GF-D8 (cell line): ENCODE measurements at regions not wholly inside any gene's neighbourhood (a gene's known extent, or its start where the extent isn't known, plus 50 kb on each side); places are given as distances from the start of the nearest gene placed in this dataset.

Experiments
- DNase-seq: peaks from one replicate; lab custom pipeline; 2025; lab: John Stamatoyannopoulos, UW

DNA sequence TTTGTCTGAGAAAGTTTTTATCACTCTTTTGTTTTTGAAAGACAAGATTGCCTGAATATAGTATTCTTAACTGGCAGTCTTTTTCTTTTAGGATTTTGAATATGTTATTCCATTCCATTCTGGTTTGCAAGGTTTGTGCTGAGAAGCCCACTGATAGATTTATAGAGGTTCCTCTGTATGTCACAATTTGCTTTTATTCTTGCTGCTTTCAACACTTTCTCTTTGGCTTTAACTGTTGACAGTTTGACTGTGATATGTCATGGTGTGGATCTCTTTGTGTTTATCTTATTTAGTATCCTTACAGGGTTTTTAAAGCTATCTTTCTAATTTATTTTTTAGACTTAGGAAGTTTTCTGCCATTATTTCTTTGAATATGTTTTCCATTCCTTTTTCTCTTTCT, 331.2 kb upstream of the ATP11B start:
- DNase-seq: no peak

DNA sequence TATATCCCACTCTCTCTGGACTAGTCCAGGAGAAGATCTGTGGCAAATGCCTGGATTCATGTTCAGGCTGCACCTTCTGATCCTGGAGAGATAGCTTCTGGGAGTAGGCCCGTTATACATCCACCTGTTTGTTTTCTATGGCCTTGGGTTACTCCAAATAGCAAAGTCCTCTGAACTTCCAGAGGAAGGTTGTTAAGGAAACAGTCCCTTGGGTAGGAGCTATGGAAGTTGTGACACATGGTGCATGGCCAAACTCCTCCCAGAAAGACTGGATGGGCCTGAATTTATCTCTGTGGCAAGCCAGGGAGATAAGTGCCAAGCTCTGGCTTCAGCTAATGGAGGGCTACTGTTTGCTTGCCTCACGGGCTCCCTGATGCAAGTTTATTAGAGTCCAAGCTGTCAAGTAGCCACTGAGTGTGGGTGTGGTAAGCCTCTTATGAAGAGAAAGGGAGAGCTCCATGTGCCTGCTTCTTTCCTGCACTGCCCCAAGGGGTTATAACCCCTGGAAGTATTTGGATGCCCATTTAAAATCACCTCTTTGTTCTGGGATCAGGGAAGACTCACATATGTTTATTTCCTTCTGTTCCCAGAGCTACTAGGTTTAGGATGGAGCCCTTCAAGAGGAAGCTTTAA, 328.7 kb upstream of the ATP11B start:
- no peak for DNase-seq

DNA sequence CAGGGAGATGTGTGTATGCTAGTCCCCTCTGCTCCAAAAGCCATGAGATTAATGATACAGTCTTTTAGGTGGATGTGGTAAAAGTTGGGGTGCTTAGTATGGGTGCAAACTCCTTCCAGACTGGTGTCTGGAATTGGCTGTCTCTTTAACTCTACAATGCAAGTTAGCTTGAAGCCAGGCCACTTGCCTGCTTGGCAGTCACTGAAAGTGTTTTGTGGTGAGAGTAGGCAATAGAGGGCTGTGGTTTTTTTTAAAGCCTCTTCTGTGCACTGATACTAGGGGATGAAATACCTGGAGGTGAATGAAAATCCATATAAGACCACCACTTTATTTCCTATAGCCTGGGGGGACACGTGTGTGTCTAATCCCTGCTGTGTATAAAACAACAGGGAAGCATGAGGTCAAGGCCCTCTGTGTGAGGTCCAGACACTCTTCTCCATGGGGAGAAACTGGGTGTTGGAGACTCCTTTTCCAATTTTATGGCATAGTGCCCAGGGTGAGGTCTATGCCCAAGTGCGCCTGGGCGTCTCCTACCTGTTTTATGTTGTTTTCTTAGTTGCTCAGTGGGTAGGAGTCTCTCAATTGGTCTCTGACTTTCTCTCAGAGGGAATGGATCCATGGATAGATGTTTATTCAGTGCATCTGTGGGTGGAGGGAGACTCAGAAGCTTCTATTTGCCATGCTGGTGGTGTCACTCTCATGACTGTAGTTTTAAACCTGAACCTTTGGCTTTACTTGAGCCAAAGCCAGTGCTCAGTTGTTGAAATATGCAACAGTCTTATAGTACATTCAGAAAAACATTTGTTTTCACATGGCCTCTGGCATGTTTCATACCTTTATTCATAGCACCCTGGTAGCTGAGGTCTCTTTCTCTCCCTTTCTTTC, 327.8 kb upstream of the ATP11B start:
- DNase-seq: no peak

- no peak for DNase-seq
Observed at GRCh38 chr3:182469086-182469485, 324.2 kb upstream of the ATP11B start.

- no peak for DNase-seq
Observed at GRCh38 chr3:182470187-182470586, 323.1 kb upstream of the ATP11B start.

- no peak for DNase-seq
Observed at GRCh38 chr3:182473191-182473710, 320.1 kb upstream of the ATP11B start.

DNA sequence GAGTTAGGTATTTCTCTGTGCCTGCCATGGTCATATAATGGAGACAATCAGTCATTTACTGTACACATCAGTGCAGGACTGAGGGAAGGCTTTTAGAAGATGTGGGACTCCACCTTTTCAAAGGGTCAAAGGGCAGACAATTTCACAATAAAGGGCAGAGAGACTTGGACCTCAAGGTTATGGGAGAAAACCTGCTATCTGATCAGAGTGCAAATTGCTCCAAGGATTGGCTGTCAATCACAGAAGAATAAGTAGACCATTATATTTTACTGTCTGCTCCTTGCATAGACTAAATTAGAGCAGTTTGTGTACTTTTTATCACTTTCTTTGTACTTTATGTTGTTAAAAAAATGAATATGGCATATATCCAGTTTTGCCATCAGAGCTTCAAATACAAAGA, 314.9 kb upstream of the ATP11B start:
- DNase-seq: no peak

GRCh38 chr3:182479419-182480336, 313.6 kb upstream of the ATP11B start:
- no peak for DNase-seq

- no peak for DNase-seq
Observed at GRCh38 chr3:182482705-182483104, 310.6 kb upstream of the ATP11B start.

DNA sequence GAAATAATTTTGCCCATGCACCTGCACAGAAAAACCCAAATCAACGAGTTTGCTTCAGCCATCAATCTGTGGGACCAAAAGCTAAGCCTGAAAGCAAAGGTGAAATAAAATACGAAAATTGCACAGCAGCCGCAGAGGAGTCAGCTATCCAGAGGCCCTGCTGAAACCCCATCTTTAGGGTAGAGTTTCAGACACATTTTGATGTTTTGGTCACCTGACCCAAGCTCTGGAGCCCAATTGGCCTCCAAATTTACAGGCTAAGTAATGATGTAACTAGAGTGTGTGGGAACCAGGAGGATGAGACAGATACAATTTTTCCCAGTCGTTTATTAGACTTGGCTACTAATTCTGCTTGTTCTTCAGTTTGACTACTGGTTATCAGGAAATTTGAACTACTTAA, 308.6 kb upstream of the ATP11B start:
- DNase-seq: no peak

DNA sequence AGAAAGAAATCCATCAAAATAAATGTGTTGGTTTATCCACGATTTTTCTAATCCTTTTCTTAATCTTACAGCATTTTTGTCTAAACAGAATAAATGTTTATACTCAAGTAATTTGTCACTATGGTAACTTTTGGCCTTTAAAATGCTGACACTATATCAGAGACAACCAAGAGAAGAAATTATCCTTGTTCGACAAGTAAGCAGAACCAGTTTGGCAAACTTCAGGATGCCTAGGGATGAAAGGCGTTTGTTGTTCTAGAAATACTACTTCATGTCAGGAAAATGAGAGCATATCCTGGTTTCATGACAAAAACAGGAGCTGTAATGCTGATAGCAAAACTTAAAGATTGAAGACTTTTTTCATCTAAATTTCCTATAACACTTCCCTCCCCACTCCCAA, 308.0 kb upstream of the ATP11B start:
- DNase-seq: no peak

GRCh38 chr3:182486463-182486862, 306.8 kb upstream of the ATP11B start:
- no peak for DNase-seq

DNA sequence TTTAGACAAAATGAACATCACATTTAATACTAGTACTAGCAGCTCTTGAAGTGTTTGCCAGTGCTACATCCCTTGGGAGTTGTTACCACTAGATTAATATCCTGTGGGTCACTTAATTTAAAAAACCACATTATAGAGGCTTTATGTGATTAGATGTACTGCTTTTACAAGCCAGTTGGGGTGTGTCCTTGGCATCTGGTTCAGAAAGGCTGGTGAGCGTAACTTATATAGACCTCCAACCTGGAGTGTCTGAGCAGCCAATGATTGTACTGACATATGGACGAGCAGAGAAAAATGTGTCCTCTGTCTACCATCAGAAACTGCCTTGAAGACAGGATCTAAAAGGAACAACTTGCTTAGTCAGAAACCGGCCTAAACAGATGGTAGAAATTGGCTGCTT, 306.2 kb upstream of the ATP11B start:
- DNase-seq: no peak

- no peak for DNase-seq
Observed at GRCh38 chr3:182487611-182488010, 305.7 kb upstream of the ATP11B start.

- DNase-seq: no peak
Observed at GRCh38 chr3:182490596-182491491, 302.5 kb upstream of the ATP11B start.

DNA sequence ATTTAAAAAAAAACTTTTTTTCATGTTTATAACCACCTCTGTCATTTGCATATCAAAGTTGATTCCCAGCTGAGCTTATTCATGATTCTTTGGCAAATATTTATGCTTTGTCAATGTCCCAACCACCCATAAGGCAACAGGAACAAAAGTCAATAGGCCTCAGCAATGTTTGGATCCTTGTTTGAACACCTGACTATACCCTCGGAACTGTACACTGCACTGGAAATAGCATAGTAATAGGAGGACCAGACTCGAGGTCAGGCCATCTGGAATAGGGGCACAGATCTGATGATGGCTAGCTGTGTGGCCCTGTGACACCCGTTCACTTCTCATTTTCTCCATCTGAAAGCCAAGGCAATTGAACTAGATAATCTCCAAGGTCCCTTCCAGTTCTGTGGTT, 301.7 kb upstream of the ATP11B start:
- DNase-seq: no peak

DNA sequence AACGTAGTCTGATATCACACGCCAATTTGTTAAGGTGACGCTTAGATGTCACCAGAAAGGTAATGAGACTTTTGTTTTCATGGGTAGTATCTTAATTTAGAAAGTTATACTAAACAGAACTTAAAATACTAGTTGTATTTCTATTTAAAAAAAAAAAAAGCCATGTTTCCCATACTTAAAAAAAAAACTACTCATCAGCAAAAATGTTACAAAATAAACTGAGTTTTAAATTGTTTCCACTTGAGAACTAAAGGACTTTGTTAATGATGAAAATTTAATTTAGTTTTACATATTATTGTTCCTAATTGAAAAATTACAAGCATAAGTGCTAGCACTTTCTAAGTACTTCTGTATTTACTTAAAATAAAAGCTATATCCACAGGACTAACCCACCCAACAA, 300.8 kb upstream of the ATP11B start:
- no peak for DNase-seq

DNA sequence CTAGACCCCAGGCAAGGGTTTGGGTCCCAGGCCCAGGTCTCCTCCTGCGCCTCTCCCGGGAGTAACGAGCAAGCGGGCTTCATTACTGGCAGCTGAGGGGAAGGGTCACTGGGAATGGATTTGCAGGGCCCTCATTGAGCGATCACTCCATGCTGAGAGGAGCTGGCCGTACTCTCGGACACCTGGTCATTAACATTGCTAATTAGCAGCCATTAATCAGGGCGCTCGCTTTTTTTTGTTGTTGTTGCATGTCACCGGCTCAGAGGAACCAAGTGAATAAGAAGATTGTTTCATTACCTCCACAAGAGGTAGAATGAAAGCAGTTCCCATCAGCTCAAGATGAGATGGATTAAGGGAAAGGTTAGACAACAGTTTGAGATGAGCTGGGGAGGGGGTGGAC, 293.0 kb upstream of the ATP11B start:
- DNase-seq: no peak

GRCh38 chr3:182501856-182502255, 291.4 kb upstream of the ATP11B start:
- no peak for DNase-seq

DNA sequence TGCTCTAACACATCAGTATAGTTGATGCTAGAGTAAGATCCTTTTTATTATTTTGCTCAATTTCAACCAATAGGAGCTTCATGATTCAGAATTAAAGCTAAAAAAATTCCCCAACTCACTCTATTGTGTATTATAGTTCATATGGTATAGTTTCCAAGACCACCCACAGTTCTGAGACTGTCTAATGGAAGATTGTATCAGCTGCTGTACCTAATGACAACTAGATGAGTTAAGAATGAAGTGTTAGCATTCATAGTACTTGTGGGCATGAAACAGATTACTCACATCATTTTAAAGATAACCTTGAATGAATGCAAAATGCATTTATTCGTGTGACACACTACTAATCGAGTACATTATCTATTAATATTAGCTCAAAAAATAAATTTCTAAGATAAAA, 289.9 kb upstream of the ATP11B start:
- DNase-seq: no peak
